NB4 (cell line): ENCODE measurements at regions not wholly inside any gene's neighbourhood (a gene's known extent, or its start where the extent isn't known, plus 50 kb on each side); places are given as distances from the start of the nearest gene placed in this dataset.

Experiments used
- CTCF ChIP-seq: IDR thresholded peaks from one replicate; pipeline ENCODE4 v1.5.1; 2012; ENCODE audit warnings: low read depth, low read length
- POLR2A ChIP-seq: IDR thresholded peaks from 2 replicates; pipeline ENCODE4 v1.6.1; 2011; ENCODE audit warnings: mild to moderate bottlenecking; ENCODE audit not compliant: insufficient read length; ENCODE audit errors: extremely low read depth

DNA sequence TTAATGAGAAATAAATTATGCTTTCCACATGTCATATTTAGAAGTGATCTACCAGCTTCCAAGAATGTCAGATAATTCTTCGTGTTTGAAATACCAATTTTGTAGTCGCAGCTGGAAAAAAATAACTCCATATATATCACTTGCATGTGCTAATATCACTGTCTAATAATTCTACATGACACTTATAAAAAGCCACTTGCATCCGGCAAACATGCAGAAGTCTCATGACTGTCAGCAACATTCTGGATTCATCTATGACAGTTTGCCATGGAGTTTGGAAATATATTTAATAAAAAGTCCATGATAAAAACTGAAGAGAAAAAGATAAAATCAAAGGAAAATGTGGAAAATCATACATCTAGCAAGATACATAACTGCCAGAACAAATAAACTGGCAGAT, 1784.4 kb downstream of the SUCLG1 start:
- no peak for TF ChIP-seq CTCF
- no peak for TF ChIP-seq POLR2A
